Endothelial cell (in vitro differentiated cells): ENCODE measurements at regions not wholly inside any gene's neighbourhood (a gene's known extent, or its start where the extent isn't known, plus 50 kb on each side); places are given as distances from the start of the nearest gene placed in this dataset.

Source experiments
- DNase-seq: peaks from one replicate; pipeline ENCODE4 v3.0.0; 2021; ENCODE audit warnings: low spot score
- H3K27ac Mint-ChIP-seq: one replicate; pipeline ENCODE4 v1.8.0; 2021; ENCODE audit warnings: mixed read lengths, inconsistent platforms; ENCODE audit not compliant: unreplicated experiment
- H3K27me3 Mint-ChIP-seq: one replicate; pipeline ENCODE4 v1.8.0; 2021; ENCODE audit warnings: mild to moderate bottlenecking, moderate library complexity, mixed read lengths, inconsistent platforms; ENCODE audit not compliant: unreplicated experiment
- H3K36me3 Mint-ChIP-seq: one replicate; pipeline ENCODE4 v1.8.0; 2021; ENCODE audit warnings: mild to moderate bottlenecking, low read depth, mixed read lengths, inconsistent platforms; ENCODE audit not compliant: unreplicated experiment
- H3K4me1 Mint-ChIP-seq: one replicate; pipeline ENCODE4 v1.8.0; 2021; ENCODE audit warnings: mild to moderate bottlenecking, mixed read lengths, inconsistent platforms; ENCODE audit not compliant: unreplicated experiment
- H3K4me3 Mint-ChIP-seq: one replicate; pipeline ENCODE4 v1.8.0; 2021; ENCODE audit warnings: mild to moderate bottlenecking, mixed read lengths, inconsistent platforms; ENCODE audit not compliant: unreplicated experiment
- H3K9me3 Mint-ChIP-seq: one replicate; pipeline ENCODE4 v1.8.0; 2021; ENCODE audit warnings: mixed read lengths, inconsistent platforms; ENCODE audit not compliant: unreplicated experiment
- CTCF ChIP-seq: fragments of 200-600 bp; sonication (generic); IDR thresholded peaks from one replicate; pipeline ENCODE4 v1.5.0; 2021; ENCODE audit warnings: antibody characterized with exemption; ENCODE audit not compliant: unreplicated experiment

GRCh38 chr3:26963361-26963743 lies 340.8 kb downstream of the LRRC3B start:
- Mint-ChIP-seq H3K36me3 (no peaks in the 10 kb centered on the region), H3K9me3 (no peaks in the 10 kb centered on the region), H3K4me3 (no peak overlapping the region), H3K27ac (no peak overlapping the region), H3K4me1 (no peaks in the 10 kb centered on the region), H3K27me3 (no peaks in the 10 kb centered on the region)
- TF ChIP-seq CTCF, result peak; percentile 31
- DNase-seq, result no peak

GRCh38 chr3:26964313-26964712 lies 341.7 kb downstream of the LRRC3B start:
- no peaks in the 10 kb centered on the region for H3K9me3 Mint-ChIP-seq
- DNase-seq, result no peak
- no peaks in the 10 kb centered on the region for H3K36me3 Mint-ChIP-seq
- H3K27ac Mint-ChIP-seq, result no peak overlapping the region
- no peaks in the 10 kb centered on the region for H3K4me1 Mint-ChIP-seq
- no peak overlapping the region for H3K4me3 Mint-ChIP-seq
- H3K27me3 Mint-ChIP-seq, result no peaks in the 10 kb centered on the region
- no peak for TF ChIP-seq CTCF

GRCh38 chr3:26964836-26965235 lies 342.3 kb downstream of the LRRC3B start:
- Mint-ChIP-seq H3K27ac (no peak overlapping the region), H3K4me3 (no peak overlapping the region), H3K27me3 (no peaks in the 10 kb centered on the region), H3K36me3 (no peaks in the 10 kb centered on the region), H3K4me1 (no peaks in the 10 kb centered on the region), H3K9me3 (no peaks in the 10 kb centered on the region)
- no peak for DNase-seq
- no peak for TF ChIP-seq CTCF

- H3K36me3 Mint-ChIP-seq, result no peaks in the 10 kb centered on the region
- no peaks in the 10 kb centered on the region for H3K27me3 Mint-ChIP-seq
- TF ChIP-seq CTCF, result no peak
- no peaks in the 10 kb centered on the region for H3K9me3 Mint-ChIP-seq
- H3K4me1 Mint-ChIP-seq, result no peaks in the 10 kb centered on the region
- DNase-seq, result no peak
- peak overlapping the region; percentile 92 for H3K27ac Mint-ChIP-seq
- no peak overlapping the region for H3K4me3 Mint-ChIP-seq
These were observed 344.9 kb downstream of the LRRC3B start for GRCh38 chr3:26967501-26967900.

- TF ChIP-seq CTCF, result no peak
- Mint-ChIP-seq H3K4me1 (no peaks in the 10 kb centered on the region), H3K9me3 (no peaks in the 10 kb centered on the region), H3K36me3 (no peaks in the 10 kb centered on the region), H3K4me3 (no peak overlapping the region), H3K27ac (no peak overlapping the region), H3K27me3 (no peaks in the 10 kb centered on the region)
- no peak for DNase-seq
These were observed 362.1 kb downstream of the LRRC3B start for GRCh38 chr3:26984416-26985390.
